ENCODE measurements at regions not wholly inside any gene's neighbourhood (a gene's known extent, or its start where the extent isn't known, plus 50 kb on each side); places are given as distances from the start of the nearest gene placed in this dataset.
"Not testable (repeated sequence)": the region's sequence is repeated elsewhere in the genome, so short reads cannot be mapped to it uniquely, and the experiment has no call there.

GRCh38 chr2:167843217-167843616 lies 404.2 kb downstream of the STK39 start:
- Mint-ChIP-seq H3K4me3 (no peak overlapping the region), H3K27me3 (ENCODE audit: low read depth) (no peaks in the 10 kb centered on the region), H3K9me3 (peaks cover 33% of the 10 kb centered on the region)

GRCh38 chr2:167842047-167842446 lies 405.3 kb downstream of the STK39 start:
- H3K4me1 Mint-ChIP-seq = no peaks in the 10 kb centered on the region
- no peak overlapping the region for H3K4me3 Mint-ChIP-seq
- no peak for TF ChIP-seq CTCF (IDR thresholded peaks at IDR 0.05; ENCODE audit: unreplicated experiment in 3 of 3)
- peaks cover 23% of the 10 kb centered on the region for H3K9me3 Mint-ChIP-seq
- H3K27ac Mint-ChIP-seq = no peak overlapping the region
- no peaks in the 10 kb centered on the region for H3K27me3 Mint-ChIP-seq (ENCODE audit: low read depth)
- peaks cover 5% of the 10 kb centered on the region for H3K36me3 Mint-ChIP-seq (ENCODE audit: low read depth)

More at GRCh38 chr2:167843217-167843616, 404.2 kb downstream of the STK39 start:
- Mint-ChIP-seq H3K4me1 (no peaks in the 10 kb centered on the region), H3K36me3 (ENCODE audit: low read depth) (peaks cover 11% of the 10 kb centered on the region), H3K27ac (no peak overlapping the region)
- no peak for TF ChIP-seq CTCF (IDR thresholded peaks at IDR 0.05; ENCODE audit: unreplicated experiment in 3 of 3)

- not testable (repeated sequence) for H3K27me3 Mint-ChIP-seq (ENCODE audit: low read depth); H3K9me3 Mint-ChIP-seq; H3K4me1 Mint-ChIP-seq; H3K27ac Mint-ChIP-seq; H3K4me3 Mint-ChIP-seq
- peaks cover 11% of the 10 kb centered on the region for H3K36me3 Mint-ChIP-seq (ENCODE audit: low read depth)
Observed at GRCh38 chr2:167835290-167835689, 412.1 kb downstream of the STK39 start.

- peaks cover 5% of the 10 kb centered on the region for H3K4me1 Mint-ChIP-seq
- peaks cover 11% of the 10 kb centered on the region for H3K36me3 Mint-ChIP-seq (ENCODE audit: low read depth)
- H3K9me3 Mint-ChIP-seq = peaks cover 10% of the 10 kb centered on the region
- no peaks in the 10 kb centered on the region for H3K27me3 Mint-ChIP-seq (ENCODE audit: low read depth)
- no peak for TF ChIP-seq CTCF (IDR thresholded peaks at IDR 0.05; ENCODE audit: unreplicated experiment in 3 of 3)
- no peak overlapping the region for H3K27ac Mint-ChIP-seq
- no peak overlapping the region for H3K4me3 Mint-ChIP-seq
Observed at GRCh38 chr2:167834707-167835106, 412.7 kb downstream of the STK39 start.

- H3K36me3 Mint-ChIP-seq (ENCODE audit: low read depth) = peaks cover 11% of the 10 kb centered on the region
- H3K4me3 Mint-ChIP-seq = no peak overlapping the region
Observed at GRCh38 chr2:167833294-167833693, 414.1 kb downstream of the STK39 start.

GRCh38 chr2:167832868-167833287 lies 414.5 kb downstream of the STK39 start:
- no peak for TF ChIP-seq CTCF (IDR thresholded peaks at IDR 0.05; ENCODE audit: unreplicated experiment in 3 of 3)
- peaks cover 10% of the 10 kb centered on the region for H3K9me3 Mint-ChIP-seq
- H3K4me3 Mint-ChIP-seq = no peak overlapping the region
- peak overlapping the region in 1 of 3 experiments; percentile 37 for H3K27ac Mint-ChIP-seq
- H3K4me1 Mint-ChIP-seq = peaks cover 5% of the 10 kb centered on the region
- no peaks in the 10 kb centered on the region for H3K27me3 Mint-ChIP-seq (ENCODE audit: low read depth)
- H3K36me3 Mint-ChIP-seq (ENCODE audit: low read depth) = peaks cover 11% of the 10 kb centered on the region

More at GRCh38 chr2:167833294-167833693, 414.1 kb downstream of the STK39 start:
- Mint-ChIP-seq H3K27ac (peak overlapping the region in 1 of 3 experiments; percentile 37), H3K9me3 (peaks cover 10% of the 10 kb centered on the region), H3K27me3 (ENCODE audit: low read depth) (no peaks in the 10 kb centered on the region), H3K4me1 (peaks cover 5% of the 10 kb centered on the region)
- TF ChIP-seq CTCF (IDR thresholded peaks at IDR 0.05; ENCODE audit: unreplicated experiment in 3 of 3) = no peak
